WTC11 (cell line): ENCODE measurements at regions not wholly inside any gene's neighbourhood (a gene's known extent, or its start where the extent isn't known, plus 50 kb on each side); places are given as distances from the start of the nearest gene placed in this dataset.

Experiments
- ATAC-seq: fragments of 200-7000 bp; cut with Tn5 transposase; 2 replicates; pipeline ENCODE4 v1.10.0; 2021; ENCODE audit warnings: mild to moderate bottlenecking, moderate library complexity
- CTCF ChIA-PET: fragments of 300-600 bp; sonication (Branson Sonifier 250); formaldehyde crosslinking; loops from one replicate; lab custom pipeline; 2021; ENCODE audit warnings: antibody characterized with exemption; lab: Charles Lee
- POLR2A ChIA-PET: fragments of 350-600 bp; sonication (Branson Sonifier 250); formaldehyde crosslinking; loops from one replicate; lab custom pipeline; 2021; ENCODE audit warnings: antibody characterized with exemption; lab: Charles Lee
- DNase-seq: peaks from one replicate; pipeline ENCODE4 v3.0.0; 2021; ENCODE audit warnings: low spot score
- H3K27ac Mint-ChIP-seq: 2 replicates; pipeline ENCODE4 v1.8.0; 2021; ENCODE audit warnings: mixed read lengths
- H3K27me3 Mint-ChIP-seq: 2 replicates; pipeline ENCODE4 v1.8.0; 2021; ENCODE audit warnings: low read depth, mild to moderate bottlenecking, moderate library complexity, mixed read lengths
- H3K36me3 Mint-ChIP-seq: 2 replicates; pipeline ENCODE4 v1.8.0; 2021; ENCODE audit warnings: mixed read lengths
- H3K4me1 Mint-ChIP-seq: 2 replicates; pipeline ENCODE4 v1.8.0; 2022; ENCODE audit warnings: mixed read lengths
- H3K4me3 Mint-ChIP-seq: 2 replicates; pipeline ENCODE4 v1.8.0; 2021; ENCODE audit warnings: mild to moderate bottlenecking, moderate library complexity, mixed read lengths
- H3K9me3 Mint-ChIP-seq: 2 replicates; pipeline ENCODE4 v1.8.0; 2021; ENCODE audit warnings: mixed read lengths
- CBFB ChIP-seq: sonication (generic); formaldehyde crosslinking; IDR thresholded peaks from 2 replicates; pipeline ENCODE4 v1.8.1; 2022; ENCODE audit warnings: mild to moderate bottlenecking, low read depth, missing genetic modification reagents
- E2F1 ChIP-seq: sonication (generic); formaldehyde crosslinking; IDR thresholded peaks from 2 replicates; pipeline ENCODE4 v1.8.0; 2022; ENCODE audit warnings: mild to moderate bottlenecking, missing genetic modification reagents
- FOXK1 ChIP-seq: sonication (generic); formaldehyde crosslinking; IDR thresholded peaks from 2 replicates; pipeline ENCODE4 v1.8.0; 2022; ENCODE audit warnings: mild to moderate bottlenecking, moderate library complexity, missing genetic modification reagents
- FOXP1 ChIP-seq: sonication (generic); formaldehyde crosslinking; IDR thresholded peaks from 2 replicates; pipeline ENCODE4 v1.8.0; 2022; ENCODE audit warnings: missing genetic modification reagents, mild to moderate bottlenecking, moderate library complexity, borderline replicate concordance
- HMGA2 ChIP-seq: fragments of 250-450 bp; sonication (Bioruptor Pico); IDR thresholded peaks from 2 replicates; pipeline ENCODE4 v1.4.0; 2021; ENCODE audit warnings: mild to moderate bottlenecking, moderate library complexity
- IRF2 ChIP-seq: sonication (generic); formaldehyde crosslinking; IDR thresholded peaks from 2 replicates; pipeline ENCODE4 v1.8.0; 2022; ENCODE audit warnings: low read depth, missing genetic modification reagents, borderline replicate concordance
- MLX ChIP-seq: sonication (generic); formaldehyde crosslinking; IDR thresholded peaks from 2 replicates; pipeline ENCODE4 v1.8.1; 2023; ENCODE audit warnings: mild to moderate bottlenecking, missing genetic modification reagents, moderate library complexity
- NFE2L1 ChIP-seq: sonication (generic); formaldehyde crosslinking; IDR thresholded peaks from 2 replicates; pipeline ENCODE4 v1.8.1; 2023; ENCODE audit warnings: missing genetic modification reagents
- OVOL2 ChIP-seq: fragments of 250-450 bp; sonication (Bioruptor Pico); IDR thresholded peaks from 2 replicates; pipeline ENCODE4 v1.9.0; 2021; ENCODE audit warnings: mild to moderate bottlenecking, borderline replicate concordance
- RELA ChIP-seq: sonication (generic); formaldehyde crosslinking; IDR thresholded peaks from 2 replicates; pipeline ENCODE4 v1.8.1; 2022; ENCODE audit warnings: missing genetic modification reagents, mild to moderate bottlenecking, borderline replicate concordance
- SMAD4 ChIP-seq: sonication (generic); formaldehyde crosslinking; IDR thresholded peaks from 2 replicates; pipeline ENCODE4 v1.8.0; 2022; ENCODE audit warnings: mild to moderate bottlenecking, missing genetic modification reagents
- STAT6 ChIP-seq: sonication (generic); formaldehyde crosslinking; conservative IDR thresholded peaks from 2 replicates; pipeline ENCODE4 v1.8.1; 2023; ENCODE audit warnings: mild to moderate bottlenecking, low read depth, missing genetic modification reagents, moderate library complexity
- USF1 ChIP-seq: sonication (generic); formaldehyde crosslinking; IDR thresholded peaks from 2 replicates; pipeline ENCODE4 v1.8.0; 2022; ENCODE audit warnings: mild to moderate bottlenecking, missing genetic modification reagents
- USF2 ChIP-seq: sonication (generic); formaldehyde crosslinking; IDR thresholded peaks from 2 replicates; pipeline ENCODE4 v1.8.1; 2023; ENCODE audit warnings: mild to moderate bottlenecking, missing genetic modification reagents, moderate library complexity
- ZBTB21 ChIP-seq: sonication (generic); formaldehyde crosslinking; IDR thresholded peaks from 2 replicates; pipeline ENCODE4 v1.8.1; 2023; ENCODE audit warnings: mild to moderate bottlenecking, missing genetic modification reagents, borderline replicate concordance
- ZNF232 ChIP-seq: sonication (generic); formaldehyde crosslinking; IDR thresholded peaks from 2 replicates; pipeline ENCODE4 v1.8.0; 2022; ENCODE audit warnings: mild to moderate bottlenecking, missing genetic modification reagents
- ZNF263 ChIP-seq: sonication (generic); formaldehyde crosslinking; IDR thresholded peaks from 2 replicates; pipeline ENCODE4 v1.8.1; 2022; ENCODE audit warnings: low read depth, mild to moderate bottlenecking, moderate library complexity, missing genetic modification reagents
- ZNF281 ChIP-seq: sonication (generic); formaldehyde crosslinking; IDR thresholded peaks from 2 replicates; pipeline ENCODE4 v1.8.0; 2023; ENCODE audit warnings: mild to moderate bottlenecking, missing genetic modification reagents
- ZSCAN18 ChIP-seq: fragments of 250-450 bp; sonication (Bioruptor Pico); IDR thresholded peaks from 2 replicates; pipeline ENCODE4 v2.1.2; 2022; ENCODE audit warnings: mild to moderate bottlenecking, moderate library complexity

- TF ChIP-seq MLX (no peak), USF1 (CRISPR knock-in tag) (no peak), STAT6 (CRISPR knock-in tag) (no peak), RELA (CRISPR knock-in tag) (no peak), HMGA2 (no peak), OVOL2 (CRISPR knock-in tag) (no peak), ZNF232 (no peak), IRF2 (no peak), CBFB (no peak), ZNF281 (CRISPR knock-in tag) (no peak), ZBTB21 (CRISPR knock-in tag) (no peak), E2F1 (CRISPR knock-in tag) (no peak), USF2 (CRISPR knock-in tag) (no peak)
- Mint-ChIP-seq H3K27ac (no peak overlapping the region), H3K27me3 (peaks cover 7% of the 10 kb centered on the region), H3K9me3 (0 out of 2 replicates have a peak, but pooled peaks cover 4% of the 10 kb centered on the region), H3K36me3 (no peaks in the 10 kb centered on the region), H3K4me3 (no peak overlapping the region), H3K4me1 (peaks cover 12% of the 10 kb centered on the region)
- DNase-seq, result no peak
- ChIA-PET POLR2A (no interaction called here), CTCF (no interaction called here)
- ATAC-seq, result no peak
Observed at GRCh38 chr10:25084447-25084846, 68.0 kb downstream of the THNSL1 start.

GRCh38 chr10:25094590-25094989 lies 78.2 kb downstream of the THNSL1 start:
- no peak for ATAC-seq
- no peak overlapping the region for H3K27ac Mint-ChIP-seq
- no peaks in the 10 kb centered on the region for H3K36me3 Mint-ChIP-seq
- ChIA-PET POLR2A (no interaction called here), CTCF (interaction anchor here (0.7 kb wide), 1 partner anchor 18 kb away, joined by 4 read pairs; no protein-coding TSS in a partner anchor)
- H3K9me3 Mint-ChIP-seq, result peaks cover 35% of the 10 kb centered on the region
- no peaks in the 10 kb centered on the region for H3K27me3 Mint-ChIP-seq
- DNase-seq, result no peak
- H3K4me1 Mint-ChIP-seq, result no peaks in the 10 kb centered on the region
- TF ChIP-seq SMAD4 (CRISPR knock-in tag) (no peak), ZSCAN18 (CRISPR knock-in tag) (no peak), NFE2L1 (CRISPR knock-in tag) (no peak), FOXP1 (CRISPR knock-in tag) (no peak), ZNF263 (CRISPR knock-in tag) (no peak), FOXK1 (no peak)
- H3K4me3 Mint-ChIP-seq, result no peak overlapping the region
